HEK293 (cell line): ENCODE measurements at regions not wholly inside any gene's neighbourhood (a gene's known extent, or its start where the extent isn't known, plus 50 kb on each side); places are given as distances from the start of the nearest gene placed in this dataset.

ENCODE experiments used
- CTCF ChIA-PET: fragments of 350-600 bp; formaldehyde crosslinking; extraction: SDS; loops from one replicate; lab custom pipeline; 2021; ENCODE audit warnings: antibody characterized with exemption; lab: Yijun Ruan, JAX
- POLR2A ChIA-PET: fragments of 300-600 bp; formaldehyde crosslinking; extraction: SDS; loops from one replicate; lab custom pipeline; 2020; ENCODE audit warnings: antibody characterized with exemption, inconsistent platforms; lab: Yijun Ruan, JAX
- H3K27ac ChIP-seq: fragments of 200-500 bp; sonication (Bioruptor generic); 2 replicates; pipeline ENCODE4 v1.5.1; 2014; ENCODE audit warnings: low read depth, low read length, control low read depth, inconsistent platforms; ENCODE audit errors: extremely low read depth
- H3K36me3 ChIP-seq, 2 experiments: fragments of 200-500 bp in 1 of 2; sonication (Bioruptor generic) in 1 of 2; 1 replicate in 1 of 2; 2 replicates in 1 of 2; pipeline ENCODE4 v1.5.1; 2014 to 2017; ENCODE audit warnings: inconsistent platforms in 2 of 2, low read length in 2 of 2; ENCODE audit not compliant: control insufficient read depth in 2 of 2, insufficient read depth in 1 of 2
- H3K4me1 ChIP-seq: fragments of 200-500 bp; sonication (Bioruptor generic); 2 replicates; pipeline ENCODE4 v1.5.1; 2014; ENCODE audit warnings: mild to moderate bottlenecking, low read length, inconsistent platforms; ENCODE audit not compliant: control insufficient read depth, insufficient read depth
- H3K4me3 ChIP-seq: 2 replicates; pipeline ENCODE4 v1.5.1; 2011; ENCODE audit warnings: low read depth, mild to moderate bottlenecking, control low read depth, low read length, moderate library complexity
- H3K9me3 ChIP-seq: fragments of 200-500 bp; sonication (Bioruptor generic); 2 replicates; pipeline ENCODE4 v1.5.1; 2014; ENCODE audit warnings: low read depth, low read length, inconsistent platforms; ENCODE audit not compliant: control insufficient read depth, insufficient read depth
- FEZF1 ChIP-seq: fragments of 450-650 bp; formaldehyde crosslinking; IDR thresholded peaks from 2 replicates; pipeline ENCODE4 v1.5.1; 2016; ENCODE audit warnings: missing biosample characterization, missing genetic modification characterization
- HOXD13 ChIP-seq: sonication (generic); formaldehyde crosslinking; IDR thresholded peaks from 2 replicates; pipeline ENCODE4 v1.8.0; 2022; ENCODE audit warnings: missing genetic modification reagents, borderline replicate concordance
- KLF7 ChIP-seq: fragments of 450-650 bp; formaldehyde crosslinking; IDR thresholded peaks from 2 replicates; pipeline ENCODE4 v1.5.1; 2016; ENCODE audit warnings: missing biosample characterization, missing genetic modification characterization, borderline replicate concordance
- SALL2 ChIP-seq: fragments of 450-650 bp; formaldehyde crosslinking; IDR thresholded peaks from 2 replicates; pipeline ENCODE4 v1.5.0; 2017; ENCODE audit warnings: missing biosample characterization, mild to moderate bottlenecking, missing genetic modification characterization, borderline replicate concordance
- SP2 ChIP-seq: fragments of 450-650 bp; formaldehyde crosslinking; IDR thresholded peaks from 2 replicates; pipeline ENCODE4 v1.5.1; 2016; ENCODE audit warnings: missing biosample characterization, missing genetic modification characterization
- ZBTB21 ChIP-seq: fragments of 450-650 bp; formaldehyde crosslinking; IDR thresholded peaks from 2 replicates; pipeline ENCODE4 v1.5.1; 2017; ENCODE audit warnings: missing biosample characterization, missing genetic modification characterization
- ZNF114 ChIP-seq: fragments of 450-650 bp; formaldehyde crosslinking; IDR thresholded peaks from 2 replicates; pipeline ENCODE4 v1.5.0; 2017; ENCODE audit warnings: missing biosample characterization, missing genetic modification characterization
- ZNF138 ChIP-seq: fragments of 450-650 bp; formaldehyde crosslinking; IDR thresholded peaks from 2 replicates; pipeline ENCODE4 v1.5.1; 2016; ENCODE audit warnings: missing biosample characterization, missing genetic modification characterization, borderline replicate concordance
- ZNF221 ChIP-seq: fragments of 450-650 bp; formaldehyde crosslinking; IDR thresholded peaks from 2 replicates; pipeline ENCODE4 v1.5.1; 2017; ENCODE audit warnings: missing biosample characterization, missing genetic modification characterization, borderline replicate concordance
- ZNF223 ChIP-seq: fragments of 450-650 bp; formaldehyde crosslinking; IDR thresholded peaks from 2 replicates; pipeline ENCODE4 v1.5.1; 2016; ENCODE audit warnings: missing biosample characterization, missing genetic modification characterization
- ZNF248 ChIP-seq: fragments of 450-650 bp; formaldehyde crosslinking; IDR thresholded peaks from 2 replicates; pipeline ENCODE4 v1.5.1; 2017; ENCODE audit warnings: missing biosample characterization, missing genetic modification characterization
- ZNF266 ChIP-seq: fragments of 450-650 bp; formaldehyde crosslinking; IDR thresholded peaks from 2 replicates; pipeline ENCODE4 v1.5.1; 2016; ENCODE audit warnings: missing biosample characterization, missing genetic modification characterization, low read depth
- ZNF302 ChIP-seq: fragments of 450-650 bp; formaldehyde crosslinking; IDR thresholded peaks from 2 replicates; pipeline ENCODE4 v1.5.1; 2016; ENCODE audit warnings: missing biosample characterization, missing genetic modification characterization, low read depth
- ZNF366 ChIP-seq: fragments of 450-650 bp; formaldehyde crosslinking; conservative IDR thresholded peaks from 2 replicates; pipeline ENCODE4 v1.5.1; 2016; ENCODE audit warnings: missing biosample characterization, missing genetic modification characterization
- ZNF426 ChIP-seq: fragments of 450-650 bp; formaldehyde crosslinking; IDR thresholded peaks from 2 replicates; pipeline ENCODE4 v1.5.1; 2017; ENCODE audit warnings: missing biosample characterization, missing genetic modification characterization, mild to moderate bottlenecking, inconsistent platforms, moderate library complexity
- ZNF48 ChIP-seq: fragments of 450-650 bp; formaldehyde crosslinking; IDR thresholded peaks from 2 replicates; pipeline ENCODE4 v1.5.1; 2016; ENCODE audit warnings: missing biosample characterization, missing genetic modification characterization
- ZNF501 ChIP-seq: fragments of 450-650 bp; formaldehyde crosslinking; IDR thresholded peaks from 2 replicates; pipeline ENCODE4 v1.5.1; 2016; ENCODE audit warnings: missing biosample characterization, missing genetic modification characterization
- ZNF510 ChIP-seq: fragments of 450-650 bp; formaldehyde crosslinking; IDR thresholded peaks from 2 replicates; pipeline ENCODE4 v1.5.1; 2018; ENCODE audit warnings: mild to moderate bottlenecking, missing genetic modification characterization, missing biosample characterization; ENCODE audit not compliant: insufficient replicate concordance
- ZNF514 ChIP-seq: fragments of 450-650 bp; formaldehyde crosslinking; IDR thresholded peaks from 2 replicates; pipeline ENCODE4 v1.5.1; 2016; ENCODE audit warnings: missing biosample characterization, missing genetic modification characterization
- ZNF530 ChIP-seq: fragments of 450-650 bp; formaldehyde crosslinking; IDR thresholded peaks from 2 replicates; pipeline ENCODE4 v1.5.1; 2016; ENCODE audit warnings: low read depth, missing biosample characterization, missing genetic modification characterization
- ZNF658 ChIP-seq: fragments of 450-650 bp; formaldehyde crosslinking; IDR thresholded peaks from 2 replicates; pipeline ENCODE4; 2016; ENCODE audit warnings: missing biosample characterization, missing genetic modification characterization
- ZNF664 ChIP-seq: fragments of 450-650 bp; formaldehyde crosslinking; IDR thresholded peaks from 2 replicates; pipeline ENCODE4 v1.5.1; 2016; ENCODE audit warnings: missing biosample characterization, missing genetic modification characterization
- ZNF792 ChIP-seq: fragments of 450-650 bp; formaldehyde crosslinking; IDR thresholded peaks from 2 replicates; pipeline ENCODE4 v1.5.1; 2016; ENCODE audit warnings: missing biosample characterization, missing genetic modification characterization
- TF ChIP-seq, protein P1 (sequence below): fragments of 450-650 bp; formaldehyde crosslinking; IDR thresholded peaks from 2 replicates; pipeline ENCODE4 v1.5.1; 2017; ENCODE audit warnings: missing biosample characterization, missing genetic modification characterization
- TF ChIP-seq, protein P2 (sequence below): fragments of 450-650 bp; formaldehyde crosslinking; IDR thresholded peaks from 2 replicates; pipeline ENCODE4 v1.5.1; 2016; ENCODE audit warnings: missing biosample characterization, missing genetic modification characterization
- TF ChIP-seq, protein P3 (sequence below): fragments of 450-650 bp; formaldehyde crosslinking; IDR thresholded peaks from 2 replicates; pipeline ENCODE4 v1.5.1; 2017; ENCODE audit warnings: missing biosample characterization, missing genetic modification characterization
- TF ChIP-seq, protein P4 (sequence below): fragments of 450-650 bp; formaldehyde crosslinking; IDR thresholded peaks from 2 replicates; pipeline ENCODE4 v1.5.1; 2016; ENCODE audit warnings: missing biosample characterization, missing genetic modification characterization
- TF ChIP-seq, protein P5 (sequence below): fragments of 450-650 bp; formaldehyde crosslinking; IDR thresholded peaks from 2 replicates; pipeline ENCODE4 v1.5.1; 2016; ENCODE audit warnings: missing biosample characterization, missing genetic modification characterization
- TF ChIP-seq, protein P6 (sequence below): fragments of 450-650 bp; formaldehyde crosslinking; IDR thresholded peaks from 2 replicates; pipeline ENCODE4 v1.5.1; 2016; ENCODE audit warnings: missing biosample characterization, missing genetic modification characterization

DNA sequence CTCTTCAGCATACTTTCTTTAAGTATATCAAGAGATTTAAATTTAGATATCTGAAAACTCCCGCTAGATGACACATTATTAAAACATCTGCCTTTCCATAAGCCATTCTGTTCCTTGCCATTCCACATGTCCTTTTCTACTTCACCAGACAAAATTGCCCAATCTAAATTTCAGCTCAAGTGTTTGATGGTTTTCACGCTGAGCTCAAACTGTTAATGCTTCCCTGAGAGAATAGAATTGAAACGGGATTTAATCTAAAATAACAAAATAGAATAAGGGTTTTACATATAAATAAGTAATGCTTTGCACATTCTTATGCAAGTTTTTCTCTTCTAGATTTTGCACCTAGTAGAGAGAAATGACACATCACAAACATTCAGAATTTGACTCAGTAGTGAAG is 764.5 kb upstream of the TENM3 start:
- CTCF ChIA-PET, result no interaction called here
- H3K27ac ChIP-seq, result no peak overlapping the region
- POLR2A ChIA-PET, result no interaction called here
- H3K9me3 ChIP-seq, result no peaks in the 10 kb centered on the region
- no peaks in the 10 kb centered on the region for H3K4me1 ChIP-seq
- TF ChIP-seq ZNF223 (tag by site-specific recombination) (no peak), ZBTB21 (tag by site-specific recombination) (no peak), ZNF658 (tag by site-specific recombination) (no peak), ZNF366 (tag by site-specific recombination) (no peak), SALL2 (tag by site-specific recombination) (no peak), KLF7 (tag by site-specific recombination) (no peak), ZNF514 (no peak), ZNF266 (no peak), ZNF248 (no peak)
- TF ChIP-seq, protein P1, sequence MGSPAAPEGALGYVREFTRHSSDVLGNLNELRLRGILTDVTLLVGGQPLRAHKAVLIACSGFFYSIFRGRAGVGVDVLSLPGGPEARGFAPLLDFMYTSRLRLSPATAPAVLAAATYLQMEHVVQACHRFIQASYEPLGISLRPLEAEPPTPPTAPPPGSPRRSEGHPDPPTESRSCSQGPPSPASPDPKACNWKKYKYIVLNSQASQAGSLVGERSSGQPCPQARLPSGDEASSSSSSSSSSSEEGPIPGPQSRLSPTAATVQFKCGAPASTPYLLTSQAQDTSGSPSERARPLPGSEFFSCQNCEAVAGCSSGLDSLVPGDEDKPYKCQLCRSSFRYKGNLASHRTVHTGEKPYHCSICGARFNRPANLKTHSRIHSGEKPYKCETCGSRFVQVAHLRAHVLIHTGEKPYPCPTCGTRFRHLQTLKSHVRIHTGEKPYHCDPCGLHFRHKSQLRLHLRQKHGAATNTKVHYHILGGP (tag by site-specific recombination), result no peak
- TF ChIP-seq, protein P2, sequence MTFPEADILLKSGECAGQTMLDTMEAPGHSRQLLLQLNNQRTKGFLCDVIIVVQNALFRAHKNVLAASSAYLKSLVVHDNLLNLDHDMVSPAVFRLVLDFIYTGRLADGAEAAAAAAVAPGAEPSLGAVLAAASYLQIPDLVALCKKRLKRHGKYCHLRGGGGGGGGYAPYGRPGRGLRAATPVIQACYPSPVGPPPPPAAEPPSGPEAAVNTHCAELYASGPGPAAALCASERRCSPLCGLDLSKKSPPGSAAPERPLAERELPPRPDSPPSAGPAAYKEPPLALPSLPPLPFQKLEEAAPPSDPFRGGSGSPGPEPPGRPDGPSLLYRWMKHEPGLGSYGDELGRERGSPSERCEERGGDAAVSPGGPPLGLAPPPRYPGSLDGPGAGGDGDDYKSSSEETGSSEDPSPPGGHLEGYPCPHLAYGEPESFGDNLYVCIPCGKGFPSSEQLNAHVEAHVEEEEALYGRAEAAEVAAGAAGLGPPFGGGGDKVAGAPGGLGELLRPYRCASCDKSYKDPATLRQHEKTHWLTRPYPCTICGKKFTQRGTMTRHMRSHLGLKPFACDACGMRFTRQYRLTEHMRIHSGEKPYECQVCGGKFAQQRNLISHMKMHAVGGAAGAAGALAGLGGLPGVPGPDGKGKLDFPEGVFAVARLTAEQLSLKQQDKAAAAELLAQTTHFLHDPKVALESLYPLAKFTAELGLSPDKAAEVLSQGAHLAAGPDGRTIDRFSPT, result no peak
- TF ChIP-seq, all 188 proteins: peak for 0
- H3K36me3 ChIP-seq, result no peaks in the 10 kb centered on the region
- no peak overlapping the region for H3K4me3 ChIP-seq

DNA sequence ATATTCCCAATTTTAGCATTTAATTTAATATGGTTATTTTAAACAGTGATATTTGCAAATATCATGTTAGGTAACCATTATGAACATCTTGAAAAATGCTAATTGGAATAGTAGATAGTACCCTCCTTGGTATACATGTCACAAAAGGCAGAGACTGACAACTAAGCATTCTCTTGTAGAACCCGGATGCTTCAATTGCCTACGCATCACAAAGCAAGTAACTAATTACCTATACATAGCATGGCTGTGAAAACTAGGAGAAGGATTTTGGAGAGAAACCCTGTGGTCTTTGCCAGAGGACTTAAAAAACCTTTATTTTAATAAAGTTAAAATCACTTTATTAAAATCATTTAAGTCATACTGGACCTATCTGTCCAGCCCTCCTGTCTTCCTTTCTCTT is 764.1 kb upstream of the TENM3 start:
- CTCF ChIA-PET, result no interaction called here
- TF ChIP-seq ZNF510 (tag by site-specific recombination) (no peak), ZNF138 (no peak), SP2 (no peak), ZNF792 (tag by site-specific recombination) (no peak), ZNF302 (tag by site-specific recombination) (no peak), ZNF48 (tag by site-specific recombination) (no peak), HOXD13 (CRISPR knock-in tag) (no peak), ZNF221 (no peak), ZNF530 (no peak), ZNF248 (no peak), ZNF426 (no peak), ZNF664 (tag by site-specific recombination) (no peak), ZNF114 (tag by site-specific recombination) (no peak), FEZF1 (tag by site-specific recombination) (no peak), ZNF501 (tag by site-specific recombination) (no peak)
- TF ChIP-seq, protein P3, sequence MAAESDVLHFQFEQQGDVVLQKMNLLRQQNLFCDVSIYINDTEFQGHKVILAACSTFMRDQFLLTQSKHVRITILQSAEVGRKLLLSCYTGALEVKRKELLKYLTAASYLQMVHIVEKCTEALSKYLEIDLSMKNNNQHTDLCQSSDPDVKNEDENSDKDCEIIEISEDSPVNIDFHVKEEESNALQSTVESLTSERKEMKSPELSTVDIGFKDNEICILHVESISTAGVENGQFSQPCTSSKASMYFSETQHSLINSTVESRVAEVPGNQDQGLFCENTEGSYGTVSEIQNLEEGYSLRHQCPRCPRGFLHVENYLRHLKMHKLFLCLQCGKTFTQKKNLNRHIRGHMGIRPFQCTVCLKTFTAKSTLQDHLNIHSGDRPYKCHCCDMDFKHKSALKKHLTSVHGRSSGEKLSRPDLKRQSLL (tag by site-specific recombination), result no peak
- TF ChIP-seq, protein P4, sequence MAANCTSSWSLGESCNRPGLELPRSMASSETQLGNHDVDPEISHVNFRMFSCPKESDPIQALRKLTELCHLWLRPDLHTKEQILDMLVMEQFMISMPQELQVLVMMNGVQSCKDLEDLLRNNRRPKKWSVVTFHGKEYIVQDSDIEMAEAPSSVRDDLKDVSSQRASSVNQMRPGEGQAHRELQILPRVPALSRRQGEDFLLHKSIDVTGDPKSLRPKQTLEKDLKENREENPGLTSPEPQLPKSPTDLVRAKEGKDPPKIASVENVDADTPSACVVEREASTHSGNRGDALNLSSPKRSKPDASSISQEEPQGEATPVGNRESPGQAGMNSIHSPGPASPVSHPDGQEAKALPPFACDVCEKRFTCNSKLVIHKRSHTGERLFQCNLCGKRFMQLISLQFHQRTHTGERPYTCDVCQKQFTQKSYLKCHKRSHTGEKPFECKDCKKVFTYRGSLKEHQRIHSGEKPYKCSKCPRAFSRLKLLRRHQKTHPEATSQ (tag by site-specific recombination), result no peak
- TF ChIP-seq, protein P5, sequence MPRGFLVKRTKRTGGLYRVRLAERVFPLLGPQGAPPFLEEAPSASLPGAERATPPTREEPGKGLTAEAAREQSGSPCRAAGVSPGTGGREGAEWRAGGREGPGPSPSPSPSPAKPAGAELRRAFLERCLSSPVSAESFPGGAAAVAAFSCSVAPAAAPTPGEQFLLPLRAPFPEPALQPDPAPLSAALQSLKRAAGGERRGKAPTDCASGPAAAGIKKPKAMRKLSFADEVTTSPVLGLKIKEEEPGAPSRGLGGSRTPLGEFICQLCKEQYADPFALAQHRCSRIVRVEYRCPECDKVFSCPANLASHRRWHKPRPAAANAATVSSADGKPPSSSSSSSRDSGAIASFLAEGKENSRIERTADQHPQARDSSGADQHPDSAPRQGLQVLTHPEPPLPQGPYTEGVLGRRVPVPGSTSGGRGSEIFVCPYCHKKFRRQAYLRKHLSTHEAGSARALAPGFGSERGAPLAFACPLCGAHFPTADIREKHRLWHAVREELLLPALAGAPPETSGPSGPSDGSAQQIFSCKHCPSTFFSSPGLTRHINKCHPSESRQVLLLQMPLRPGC (tag by site-specific recombination), result no peak
- TF ChIP-seq, protein P6, sequence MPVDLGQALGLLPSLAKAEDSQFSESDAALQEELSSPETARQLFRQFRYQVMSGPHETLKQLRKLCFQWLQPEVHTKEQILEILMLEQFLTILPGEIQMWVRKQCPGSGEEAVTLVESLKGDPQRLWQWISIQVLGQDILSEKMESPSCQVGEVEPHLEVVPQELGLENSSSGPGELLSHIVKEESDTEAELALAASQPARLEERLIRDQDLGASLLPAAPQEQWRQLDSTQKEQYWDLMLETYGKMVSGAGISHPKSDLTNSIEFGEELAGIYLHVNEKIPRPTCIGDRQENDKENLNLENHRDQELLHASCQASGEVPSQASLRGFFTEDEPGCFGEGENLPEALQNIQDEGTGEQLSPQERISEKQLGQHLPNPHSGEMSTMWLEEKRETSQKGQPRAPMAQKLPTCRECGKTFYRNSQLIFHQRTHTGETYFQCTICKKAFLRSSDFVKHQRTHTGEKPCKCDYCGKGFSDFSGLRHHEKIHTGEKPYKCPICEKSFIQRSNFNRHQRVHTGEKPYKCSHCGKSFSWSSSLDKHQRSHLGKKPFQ (tag by site-specific recombination), result no peak
- TF ChIP-seq, all 188 proteins: peak for 0
- Histone ChIP-seq H3K9me3 (no peaks in the 10 kb centered on the region), H3K36me3 (no peaks in the 10 kb centered on the region), H3K4me3 (no peak overlapping the region), H3K4me1 (no peaks in the 10 kb centered on the region), H3K27ac (no peak overlapping the region)
- POLR2A ChIA-PET, result no interaction called here
